Karpas-422 (cell line): ENCODE measurements at regions not wholly inside any gene's neighbourhood (a gene's known extent, or its start where the extent isn't known, plus 50 kb on each side); places are given as distances from the start of the nearest gene placed in this dataset.

Experiments
- DNase-seq: peaks from one replicate; pipeline ENCODE4 v3.0.0-alpha.2; 2015
- H2AFZ ChIP-seq: fragments of 200-600 bp; sonication (generic); 2 replicates; pipeline ENCODE4 v1.6.1; 2014; ENCODE audit warnings: antibody characterized with exemption, low read length, mixed read lengths
- H3K27ac ChIP-seq: fragments of 200-600 bp; sonication (generic); 2 replicates; pipeline ENCODE4 v1.5.1; 2014; ENCODE audit warnings: mild to moderate bottlenecking, low read length, moderate library complexity
- H3K27me3 ChIP-seq: fragments of 200-600 bp; sonication (generic); 2 replicates; pipeline ENCODE4 v1.6.1; 2014; ENCODE audit warnings: low read length, mixed read lengths
- H3K36me3 ChIP-seq: fragments of 200-600 bp; sonication (generic); 2 replicates; pipeline ENCODE4 v1.6.1; 2014; ENCODE audit warnings: low read length, mixed read lengths; ENCODE audit not compliant: insufficient read depth
- H3K4me1 ChIP-seq: fragments of 200-600 bp; sonication (generic); 2 replicates; pipeline ENCODE4 v1.6.1; 2014; ENCODE audit warnings: mild to moderate bottlenecking, low read length, mixed read lengths
- H3K4me2 ChIP-seq: fragments of 200-600 bp; sonication (generic); 2 replicates; pipeline ENCODE4 v1.6.1; 2014; ENCODE audit warnings: low read length, low read depth, mild to moderate bottlenecking; ENCODE audit not compliant: poor library complexity, severe bottlenecking
- H3K4me3 ChIP-seq: fragments of 200-600 bp; sonication (generic); 2 replicates; pipeline ENCODE4 v1.5.1; 2014; ENCODE audit warnings: mild to moderate bottlenecking, antibody characterized with exemption, low read length, mixed read lengths
- H3K79me2 ChIP-seq: fragments of 200-600 bp; sonication (generic); 2 replicates; pipeline ENCODE4 v1.6.1; 2014; ENCODE audit warnings: mild to moderate bottlenecking, low read length, mixed read lengths
- H3K9ac ChIP-seq: fragments of 200-600 bp; sonication (generic); 2 replicates; pipeline ENCODE4 v1.6.0; 2014; ENCODE audit warnings: low read length
- H3K9me2 ChIP-seq: fragments of 200-600 bp; sonication (generic), shearing (Covaris generic); replicated peaks from 2 replicates; pipeline ENCODE4 v1.6.0; 2014; ENCODE audit warnings: mild to moderate bottlenecking, low read length, moderate library complexity; ENCODE audit not compliant: insufficient read depth
- H3K9me3 ChIP-seq: fragments of 300-700, 200-600 bp; sonication (generic); 2 replicates; pipeline ENCODE4 v1.6.1; 2014; ENCODE audit warnings: low read length, mixed read lengths
- H4K20me1 ChIP-seq: fragments of 200-600 bp; sonication (generic); 2 replicates; pipeline ENCODE4 v1.6.1; 2014; ENCODE audit warnings: mild to moderate bottlenecking, antibody characterized with exemption, low read length, low read depth; ENCODE audit not compliant: insufficient read depth

DNA sequence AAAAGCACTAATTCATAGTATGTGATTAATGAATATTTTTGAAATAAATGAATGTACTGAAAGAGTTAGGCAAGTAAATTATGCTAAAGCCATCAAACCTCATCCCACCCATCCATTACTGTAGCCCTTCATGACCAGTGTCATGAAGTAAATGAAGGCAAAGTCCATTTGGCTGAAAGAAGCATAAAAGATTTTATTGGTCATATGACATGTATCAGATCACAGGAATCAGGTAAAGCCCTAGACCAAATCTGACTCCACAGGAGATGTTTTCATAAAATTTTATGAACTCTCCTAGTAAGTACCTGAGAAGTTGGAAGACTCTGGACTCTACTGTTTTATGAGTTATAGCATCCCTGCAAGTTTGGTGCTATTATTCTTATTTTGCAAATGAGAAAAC is 213.5 kb downstream of the TMEM114 start:
- Histone ChIP-seq H3K27ac (no peak overlapping the region), H3K4me1 (no peaks in the 10 kb centered on the region), H3K27me3 (no peaks in the 10 kb centered on the region), H2AFZ (no peak overlapping the region), H4K20me1 (no peaks in the 10 kb centered on the region), H3K79me2 (no peaks in the 10 kb centered on the region), H3K4me2 (no peak overlapping the region), H3K9me3 (no peaks in the 10 kb centered on the region), H3K9me2 (0 out of 2 replicates have a peak, but pooled peaks cover 5% of the 10 kb centered on the region), H3K9ac (no peak overlapping the region), H3K4me3 (no peak overlapping the region), H3K36me3 (no peaks in the 10 kb centered on the region)
- DNase-seq, result no peak

DNA sequence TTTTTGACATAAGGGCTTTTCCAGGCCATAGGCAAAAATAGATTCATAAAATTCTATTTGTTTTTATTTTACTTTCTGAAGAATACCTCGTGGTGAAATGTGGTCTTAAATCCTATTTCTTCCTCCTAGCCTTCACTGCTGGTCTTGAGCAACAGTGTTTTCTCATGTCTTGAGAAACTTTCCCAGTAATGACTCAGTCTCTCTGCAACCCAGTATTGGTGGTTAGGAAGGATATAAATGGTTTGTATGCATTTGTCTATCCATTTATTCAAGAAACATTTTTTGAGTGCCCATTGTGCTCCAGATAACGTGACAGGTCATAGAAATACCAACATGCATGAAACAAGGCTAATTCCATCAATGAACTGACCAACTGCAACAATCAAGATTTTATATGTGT is 213.9 kb downstream of the TMEM114 start:
- 0 out of 2 replicates have a peak, but pooled peaks cover 5% of the 10 kb centered on the region for H3K9me2 ChIP-seq
- no peaks in the 10 kb centered on the region for H3K36me3 ChIP-seq
- no peaks in the 10 kb centered on the region for H3K79me2 ChIP-seq
- no peak overlapping the region for H3K9ac ChIP-seq
- H3K9me3 ChIP-seq, result no peaks in the 10 kb centered on the region
- no peaks in the 10 kb centered on the region for H4K20me1 ChIP-seq
- no peak overlapping the region for H3K4me3 ChIP-seq
- no peak overlapping the region for H2AFZ ChIP-seq
- no peaks in the 10 kb centered on the region for H3K4me1 ChIP-seq
- no peak for DNase-seq
- H3K4me2 ChIP-seq, result no peak overlapping the region
- no peak overlapping the region for H3K27ac ChIP-seq
- no peaks in the 10 kb centered on the region for H3K27me3 ChIP-seq

DNA sequence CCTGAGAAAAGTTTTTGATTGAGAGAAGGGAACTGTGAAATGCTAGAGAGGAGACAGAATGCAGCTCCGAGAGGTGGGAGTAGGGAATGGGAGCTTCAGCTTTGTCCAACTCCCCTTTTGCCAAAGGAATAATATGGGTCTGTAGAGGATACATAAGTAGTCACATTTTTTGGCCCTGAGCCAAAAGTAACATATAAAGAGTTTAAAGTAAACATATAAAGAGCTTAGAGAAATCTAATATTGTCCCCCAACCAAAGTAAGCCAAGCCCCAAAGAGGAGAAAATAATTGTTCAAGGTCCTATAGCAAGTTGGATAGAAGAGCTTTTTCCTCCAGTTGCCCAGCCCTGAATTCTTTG is 215.1 kb downstream of the TMEM114 start:
- Histone ChIP-seq H3K79me2 (no peaks in the 10 kb centered on the region), H3K27me3 (no peaks in the 10 kb centered on the region), H3K9ac (no peak overlapping the region), H3K36me3 (no peaks in the 10 kb centered on the region), H2AFZ (no peak overlapping the region), H3K27ac (no peak overlapping the region), H3K4me3 (no peak overlapping the region), H3K4me1 (no peaks in the 10 kb centered on the region), H3K9me2 (0 out of 2 replicates have a peak, but pooled peaks cover 5% of the 10 kb centered on the region), H3K9me3 (no peaks in the 10 kb centered on the region), H4K20me1 (no peaks in the 10 kb centered on the region), H3K4me2 (no peak overlapping the region)
- DNase-seq, result no peak

DNA sequence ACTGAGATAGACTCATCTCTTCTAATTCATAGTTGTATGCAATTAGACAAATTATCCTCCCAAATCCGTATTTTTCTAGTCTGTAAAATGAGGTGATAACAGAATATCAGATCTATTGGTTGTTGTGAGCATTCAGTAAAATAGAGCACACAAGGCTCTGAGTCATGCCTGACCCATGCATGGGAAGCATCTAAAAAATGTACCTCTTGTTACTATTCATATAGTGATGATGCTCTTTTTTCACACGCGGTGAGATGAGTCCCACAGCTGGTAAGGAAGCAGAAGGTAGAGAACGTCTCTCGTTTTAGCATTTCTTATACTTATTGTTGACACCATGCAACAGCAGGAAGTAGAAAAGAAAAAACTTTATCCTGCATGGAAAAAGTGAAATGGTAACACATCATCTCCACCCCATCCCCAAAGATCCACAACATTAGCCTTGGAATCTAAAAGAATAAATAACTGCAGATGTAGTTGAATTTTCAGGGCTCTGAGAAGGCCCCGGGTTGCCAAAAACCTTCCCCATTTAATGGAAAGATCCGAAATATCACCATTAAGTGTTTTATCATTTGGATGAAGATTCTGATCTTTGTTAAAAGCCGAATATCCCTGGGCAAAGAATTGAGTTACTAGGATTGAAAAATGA is 215.6 kb downstream of the TMEM114 start:
- H4K20me1 ChIP-seq, result no peaks in the 10 kb centered on the region
- DNase-seq, result no peak

GRCh38 chr16:8373676-8374431 is 216.5 kb downstream of the TMEM114 start:
- Histone ChIP-seq H3K4me3 (no peak overlapping the region), H4K20me1 (no peaks in the 10 kb centered on the region), H3K4me2 (no peak overlapping the region), H3K4me1 (no peaks in the 10 kb centered on the region), H3K9me2 (0 out of 2 replicates have a peak, but pooled peaks cover 5% of the 10 kb centered on the region), H3K9ac (no peak overlapping the region), H2AFZ (no peak overlapping the region), H3K27ac (no peak overlapping the region), H3K36me3 (no peaks in the 10 kb centered on the region), H3K9me3 (no peaks in the 10 kb centered on the region), H3K27me3 (no peaks in the 10 kb centered on the region), H3K79me2 (no peaks in the 10 kb centered on the region)
- no peak for DNase-seq

More for the DNA sequence above, 215.6 kb downstream of the TMEM114 start:
- no peak overlapping the region for H3K9ac ChIP-seq
- no peak overlapping the region for H3K4me3 ChIP-seq
- no peak overlapping the region for H2AFZ ChIP-seq
- no peaks in the 10 kb centered on the region for H3K4me1 ChIP-seq
- 0 out of 2 replicates have a peak, but pooled peaks cover 5% of the 10 kb centered on the region for H3K9me2 ChIP-seq
- H3K27ac ChIP-seq, result no peak overlapping the region
- no peak overlapping the region for H3K4me2 ChIP-seq
- no peaks in the 10 kb centered on the region for H3K9me3 ChIP-seq
- no peaks in the 10 kb centered on the region for H3K36me3 ChIP-seq
- H3K79me2 ChIP-seq, result no peaks in the 10 kb centered on the region
- no peaks in the 10 kb centered on the region for H3K27me3 ChIP-seq

GRCh38 chr16:8372141-8372540 is 218.2 kb downstream of the TMEM114 start:
- no peak overlapping the region for H3K4me3 ChIP-seq
- H3K27ac ChIP-seq, result no peak overlapping the region

DNA sequence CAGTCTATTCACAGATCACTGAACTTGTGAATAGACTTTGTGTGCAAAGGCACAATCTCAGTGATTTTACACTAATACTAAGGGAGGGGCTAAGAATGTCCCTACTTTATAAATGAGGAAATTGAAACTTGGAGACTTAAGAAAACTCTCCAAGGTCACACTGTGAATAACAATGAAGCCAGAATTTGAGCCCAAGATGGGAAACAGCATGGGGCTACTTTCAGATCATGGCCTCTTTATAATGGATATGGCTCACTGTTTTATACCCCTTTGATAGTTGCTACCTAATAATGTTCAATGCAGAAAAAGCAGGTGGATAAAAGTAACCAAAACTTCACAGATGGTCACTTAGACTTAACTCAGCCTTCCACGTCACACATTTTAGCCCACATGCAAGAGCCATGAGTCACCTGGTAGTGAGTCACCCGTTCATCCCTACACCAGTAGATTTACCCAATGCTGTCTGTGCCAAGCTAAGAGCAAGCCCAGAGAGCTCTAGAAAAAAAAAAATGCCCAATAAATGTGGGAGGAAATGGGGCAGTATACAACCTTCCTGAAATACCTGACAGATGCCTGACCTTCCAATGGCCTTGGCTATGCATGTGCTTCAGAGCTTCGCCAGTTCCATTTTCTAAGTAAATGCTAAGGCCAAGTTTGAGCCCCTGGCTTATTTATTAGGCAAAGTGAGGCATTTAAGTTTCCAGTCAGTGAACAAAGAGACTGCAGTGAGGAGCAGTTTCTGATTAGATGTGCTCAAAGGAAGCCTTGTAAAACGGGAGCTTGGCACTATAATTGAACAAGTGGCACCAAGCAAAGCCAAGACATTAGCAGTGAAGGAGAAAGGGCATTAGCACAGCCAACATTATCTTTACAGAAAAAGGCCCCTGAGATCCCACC is 219.7 kb downstream of the TMEM114 start:
- no peak overlapping the region for H2AFZ ChIP-seq
- no peaks in the 10 kb centered on the region for H3K9me3 ChIP-seq
- no peak for DNase-seq
- no peak overlapping the region for H3K27ac ChIP-seq
- no peaks in the 10 kb centered on the region for H3K27me3 ChIP-seq
- H3K9ac ChIP-seq, result no peak overlapping the region
- H3K4me2 ChIP-seq, result no peak overlapping the region
- no peaks in the 10 kb centered on the region for H3K4me1 ChIP-seq
- H3K4me3 ChIP-seq, result no peak overlapping the region
- 0 out of 2 replicates have a peak, but pooled peaks cover 5% of the 10 kb centered on the region for H3K9me2 ChIP-seq
- H3K79me2 ChIP-seq, result no peaks in the 10 kb centered on the region
- no peaks in the 10 kb centered on the region for H3K36me3 ChIP-seq
- H4K20me1 ChIP-seq, result no peaks in the 10 kb centered on the region

More at GRCh38 chr16:8372141-8372540, 218.2 kb downstream of the TMEM114 start:
- H3K79me2 ChIP-seq, result no peaks in the 10 kb centered on the region
- H3K4me2 ChIP-seq, result no peak overlapping the region
- no peak overlapping the region for H2AFZ ChIP-seq
- H3K4me1 ChIP-seq, result no peaks in the 10 kb centered on the region
- no peaks in the 10 kb centered on the region for H3K9me3 ChIP-seq
- H4K20me1 ChIP-seq, result no peaks in the 10 kb centered on the region
- H3K27me3 ChIP-seq, result no peaks in the 10 kb centered on the region
- no peak for DNase-seq
- H3K36me3 ChIP-seq, result no peaks in the 10 kb centered on the region
- H3K9ac ChIP-seq, result no peak overlapping the region
- H3K9me2 ChIP-seq, result 0 out of 2 replicates have a peak, but pooled peaks cover 5% of the 10 kb centered on the region

DNA sequence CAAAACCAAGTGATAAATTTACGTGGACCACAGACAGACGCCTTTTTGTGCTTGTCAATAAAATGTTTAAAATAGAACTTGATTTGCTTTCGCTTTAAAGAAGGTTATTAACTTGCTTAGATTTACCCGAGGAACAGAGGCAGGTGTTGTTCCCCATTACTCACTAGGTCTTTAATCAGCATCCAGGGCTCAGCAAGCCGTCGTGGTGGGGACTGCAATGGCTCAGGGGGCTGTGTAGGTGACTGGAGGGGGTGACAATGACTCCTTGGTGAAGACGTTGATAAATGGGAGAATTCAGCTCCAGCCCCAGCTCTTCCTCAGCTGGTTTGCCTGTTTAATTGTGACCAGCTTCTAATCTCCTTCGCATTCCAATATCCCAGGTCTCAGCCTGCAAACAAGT is 231.4 kb downstream of the TMEM114 start:
- Histone ChIP-seq H3K9me3 (no peaks in the 10 kb centered on the region), H3K4me1 (no peaks in the 10 kb centered on the region), H3K27ac (no peak overlapping the region), H3K79me2 (no peaks in the 10 kb centered on the region), H3K9ac (no peak overlapping the region), H2AFZ (no peak overlapping the region), H3K27me3 (no peaks in the 10 kb centered on the region), H4K20me1 (no peaks in the 10 kb centered on the region), H3K4me3 (no peak overlapping the region), H3K9me2 (no peaks in the 10 kb centered on the region), H3K4me2 (no peak overlapping the region), H3K36me3 (no peaks in the 10 kb centered on the region)
- DNase-seq, result no peak
